ENCODE measurements at regions not wholly inside any gene's neighbourhood (a gene's known extent, or its start where the extent isn't known, plus 50 kb on each side); places are given as distances from the start of the nearest gene placed in this dataset.

GRCh38 chr9:30010691-30011090 lies 2373.8 kb upstream of the ACO1 start:
- no peak overlapping the region for H3K23ac ChIP-seq (ENCODE audit: low read depth, low read length)
- no CpG with 5 or more reads among the region's 3 CpGs for WGBS, 2 experiments (ENCODE audit: extremely low coverage in 2 of 2, insufficient read length in 1 of 2)
- no peak overlapping the region for H2BK5ac ChIP-seq (ENCODE audit: low read depth, low read length, poor library complexity, severe bottlenecking)
- H4K20me1 ChIP-seq (ENCODE audit: insufficient read depth, low read length): no peaks in the 10 kb centered on the region
- no peaks in the 10 kb centered on the region for H3K79me1 ChIP-seq (ENCODE audit: low read depth in 1 of 2, low read length in 2 of 2)
- H3K27me3 ChIP-seq (ENCODE audit: control insufficient read depth, insufficient read depth, low read length): no peaks in the 10 kb centered on the region
- dilution Hi-C loops (cut with HindIII; ENCODE audit: low sequenced_read_pairs, unreplicated experiment): no loop called here
- H2AK9ac ChIP-seq (replicated peaks; ENCODE audit: low read depth, low read length, poor library complexity): no peak overlapping the region
- H3K27ac ChIP-seq (ENCODE audit: insufficient read depth, low read length): no peak overlapping the region
- H2AFZ ChIP-seq (replicated peaks; ENCODE audit: low read length, poor library complexity): no peak overlapping the region
- no peak overlapping the region for H4K91ac ChIP-seq (ENCODE audit: insufficient read depth, low read depth, low read length)
- H3K4ac ChIP-seq (ENCODE audit: low read depth, low read length): no peak overlapping the region
- H3K4me2 ChIP-seq (ENCODE audit: low read depth, low read length): no peak overlapping the region
- ATAC-seq (ENCODE audit: low read depth): no peak
- no TSS peak for BruUV-seq (replicated peaks)
- H3K4me3 ChIP-seq (ENCODE audit: insufficient read depth, low read depth, low read length): no peak overlapping the region
- no peak overlapping the region for H2AK5ac ChIP-seq (ENCODE audit: low read depth, low read length)
- in situ Hi-C loops (cut with MboI; ENCODE audit: low sequenced_read_pairs): no loop called here
- H3K56ac ChIP-seq (ENCODE audit: extremely low read depth, insufficient read depth, low read length): no peak overlapping the region
- CTCF ChIA-PET: no interaction called here
- POLR2A ChIA-PET (ENCODE audit: unreplicated experiment): no interaction called here
- no peak overlapping the region for H3K14ac ChIP-seq (replicated peaks; ENCODE audit: low read depth, low read length)
- no peak overlapping the region for H4K5ac ChIP-seq (ENCODE audit: low read depth, low read length)
- H2BK15ac ChIP-seq (ENCODE audit: low read depth, low read length): no peak overlapping the region
- no peak overlapping the region for H3K9ac ChIP-seq (ENCODE audit: low read depth, low read length)
- no peak for DNase-seq
- no peaks in the 10 kb centered on the region for H3K9me1 ChIP-seq (ENCODE audit: insufficient read depth, low read length)
- H3K9me3 ChIP-seq (ENCODE audit: control insufficient read depth, insufficient read depth, low read length): no peaks in the 10 kb centered on the region
- H2BK120ac ChIP-seq (ENCODE audit: low read depth, low read length): no peak overlapping the region
- TF ChIP-seq MAFK (IDR thresholded peaks at IDR 0.05; ENCODE audit: low read depth, low read length) (no peak), POLR2A (IDR thresholded peaks at IDR 0.05; ENCODE audit: low read depth, low read length) (no peak), CHD1 (IDR thresholded peaks at IDR 0.05; ENCODE audit: low read depth, low read length) (no peak), ELK1 (IDR thresholded peaks at IDR 0.05; ENCODE audit: borderline replicate concordance, low read depth, low read length) (no peak), RFX5 (IDR thresholded peaks at IDR 0.05; ENCODE audit: low read depth, low read length) (no peak), FOS (IDR thresholded peaks at IDR 0.05; ENCODE audit: low read depth, low read length) (no peak), RAD21 (IDR thresholded peaks at IDR 0.05; ENCODE audit: low read length) (no peak), MXI1 (IDR thresholded peaks at IDR 0.05; ENCODE audit: borderline replicate concordance, low read depth, low read length) (no peak), NFE2L2 (IDR thresholded peaks at IDR 0.05; ENCODE audit: low read depth, low read length) (no peak), CEBPB (IDR thresholded peaks at IDR 0.05; ENCODE audit: low read depth, low read length) (no peak), RCOR1 (IDR thresholded peaks at IDR 0.05; ENCODE audit: insufficient replicate concordance, low read length) (no peak)
- TF ChIP-seq, protein P1, sequence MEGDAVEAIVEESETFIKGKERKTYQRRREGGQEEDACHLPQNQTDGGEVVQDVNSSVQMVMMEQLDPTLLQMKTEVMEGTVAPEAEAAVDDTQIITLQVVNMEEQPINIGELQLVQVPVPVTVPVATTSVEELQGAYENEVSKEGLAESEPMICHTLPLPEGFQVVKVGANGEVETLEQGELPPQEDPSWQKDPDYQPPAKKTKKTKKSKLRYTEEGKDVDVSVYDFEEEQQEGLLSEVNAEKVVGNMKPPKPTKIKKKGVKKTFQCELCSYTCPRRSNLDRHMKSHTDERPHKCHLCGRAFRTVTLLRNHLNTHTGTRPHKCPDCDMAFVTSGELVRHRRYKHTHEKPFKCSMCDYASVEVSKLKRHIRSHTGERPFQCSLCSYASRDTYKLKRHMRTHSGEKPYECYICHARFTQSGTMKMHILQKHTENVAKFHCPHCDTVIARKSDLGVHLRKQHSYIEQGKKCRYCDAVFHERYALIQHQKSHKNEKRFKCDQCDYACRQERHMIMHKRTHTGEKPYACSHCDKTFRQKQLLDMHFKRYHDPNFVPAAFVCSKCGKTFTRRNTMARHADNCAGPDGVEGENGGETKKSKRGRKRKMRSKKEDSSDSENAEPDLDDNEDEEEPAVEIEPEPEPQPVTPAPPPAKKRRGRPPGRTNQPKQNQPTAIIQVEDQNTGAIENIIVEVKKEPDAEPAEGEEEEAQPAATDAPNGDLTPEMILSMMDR (conservative IDR thresholded peaks at IDR 0.05; ENCODE audit: low read depth, low read length): no peak
- TF ChIP-seq, protein P2, sequence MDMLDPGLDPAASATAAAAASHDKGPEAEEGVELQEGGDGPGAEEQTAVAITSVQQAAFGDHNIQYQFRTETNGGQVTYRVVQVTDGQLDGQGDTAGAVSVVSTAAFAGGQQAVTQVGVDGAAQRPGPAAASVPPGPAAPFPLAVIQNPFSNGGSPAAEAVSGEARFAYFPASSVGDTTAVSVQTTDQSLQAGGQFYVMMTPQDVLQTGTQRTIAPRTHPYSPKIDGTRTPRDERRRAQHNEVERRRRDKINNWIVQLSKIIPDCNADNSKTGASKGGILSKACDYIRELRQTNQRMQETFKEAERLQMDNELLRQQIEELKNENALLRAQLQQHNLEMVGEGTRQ (IDR thresholded peaks at IDR 0.05; ENCODE audit: low read depth, low read length): no peak
- no peak overlapping the region for H4K8ac ChIP-seq (ENCODE audit: low read depth in 2 of 2, low read length in 2 of 2)
- H3K18ac ChIP-seq (ENCODE audit: low read depth, low read length): no peak overlapping the region
- H2BK20ac ChIP-seq (ENCODE audit: low read depth, low read length): no peak overlapping the region
- H3K4me1 ChIP-seq (ENCODE audit: control insufficient read depth, insufficient read depth, low read length): no peaks in the 10 kb centered on the region
- intact Hi-C loops (cut with micrococcal nuclease): no loop called here
- no peaks in the 10 kb centered on the region for H3K36me3 ChIP-seq (ENCODE audit: control insufficient read depth, insufficient read depth, low read length)
